Fibroblast of skin of back (primary cell): ENCODE measurements at regions not wholly inside any gene's neighbourhood (a gene's known extent, or its start where the extent isn't known, plus 50 kb on each side); places are given as distances from the start of the nearest gene placed in this dataset.
A peak's percentile ranks its signal among the peaks of the same experiment; 100 is the strongest.

Experiments
- DNase-seq: peaks from one replicate; pipeline ENCODE4 v3.0.0-alpha.2; 2013

DNA sequence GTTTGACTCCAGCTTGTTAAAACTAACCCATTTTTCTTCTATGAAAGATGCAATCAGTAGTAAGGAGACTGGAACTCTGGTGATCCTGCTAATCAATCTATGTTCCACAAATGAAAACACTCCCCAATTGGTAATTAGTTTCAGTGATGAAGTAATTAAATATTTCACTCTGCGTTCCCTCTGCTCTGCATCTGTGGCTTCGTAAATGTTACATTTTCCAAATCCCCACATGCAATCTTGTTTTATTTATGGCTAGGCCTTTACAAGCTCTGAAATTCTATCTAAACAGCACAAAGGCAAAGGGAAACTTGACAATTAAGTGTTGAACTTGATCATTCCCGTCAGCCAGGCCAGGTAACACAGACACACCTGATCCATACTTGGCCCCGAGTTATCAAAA is 231.4 kb upstream of the OSR1 start:
- DNase-seq: no peak

DNA sequence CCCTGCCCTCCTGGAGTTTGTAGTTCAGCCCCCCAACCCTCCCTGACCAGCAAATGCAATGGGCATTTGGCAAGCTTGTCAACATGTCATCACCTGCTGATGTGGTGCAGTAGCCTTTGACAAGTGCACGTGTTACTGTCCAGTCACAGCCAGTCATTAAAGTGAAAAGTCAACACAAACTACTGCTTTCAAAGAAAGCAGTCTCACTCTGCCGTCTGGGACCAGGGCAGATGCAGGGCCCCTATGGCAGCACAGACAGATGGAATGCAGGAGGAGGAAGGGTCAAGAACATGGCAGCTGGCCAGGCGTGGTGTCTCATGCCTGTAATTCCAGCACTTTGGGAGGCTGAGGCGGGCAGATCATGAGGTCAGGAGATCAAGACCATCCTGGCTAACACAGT is 222.4 kb upstream of the OSR1 start:
- DNase-seq: peak; percentile 27

DNA sequence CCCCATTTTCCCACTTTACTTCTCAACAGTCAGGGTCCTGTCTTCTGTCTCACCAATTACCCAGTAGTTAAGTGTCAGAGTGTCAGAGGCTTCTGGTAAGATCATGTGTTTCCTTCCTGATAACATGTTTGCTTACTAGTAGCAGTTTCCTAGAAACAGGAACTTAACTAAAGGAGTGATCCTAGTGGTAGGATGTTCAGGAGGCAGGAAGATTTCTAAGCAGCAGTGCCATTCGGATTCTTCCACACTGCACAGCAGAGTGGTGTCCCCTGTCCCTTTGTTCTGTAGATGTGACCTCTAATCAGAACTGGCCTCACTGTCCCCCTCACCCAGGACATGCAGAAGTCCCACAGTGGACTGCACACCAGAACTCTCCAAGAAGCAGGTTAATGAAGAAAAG is 221.8 kb upstream of the OSR1 start:
- no peak for DNase-seq

DNA sequence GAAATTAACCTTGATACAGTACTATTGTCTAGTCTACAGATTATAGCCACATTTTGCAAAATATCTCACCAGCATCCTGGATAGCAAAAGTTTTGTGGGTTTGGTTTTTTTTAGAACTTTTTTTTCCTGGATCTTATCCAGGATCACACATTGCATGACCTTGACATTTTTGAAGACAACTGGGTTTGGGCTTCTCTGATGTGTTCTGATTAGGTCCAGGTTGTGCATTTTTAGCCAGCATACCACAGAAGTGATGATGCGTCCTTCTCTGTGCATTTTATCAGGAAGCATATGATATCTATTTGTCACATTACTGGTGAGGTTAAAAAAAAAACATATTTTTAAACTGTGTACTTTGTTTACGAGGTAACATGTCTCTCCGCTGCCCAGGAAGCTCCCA is 221.0 kb upstream of the OSR1 start:
- no peak for DNase-seq

DNA sequence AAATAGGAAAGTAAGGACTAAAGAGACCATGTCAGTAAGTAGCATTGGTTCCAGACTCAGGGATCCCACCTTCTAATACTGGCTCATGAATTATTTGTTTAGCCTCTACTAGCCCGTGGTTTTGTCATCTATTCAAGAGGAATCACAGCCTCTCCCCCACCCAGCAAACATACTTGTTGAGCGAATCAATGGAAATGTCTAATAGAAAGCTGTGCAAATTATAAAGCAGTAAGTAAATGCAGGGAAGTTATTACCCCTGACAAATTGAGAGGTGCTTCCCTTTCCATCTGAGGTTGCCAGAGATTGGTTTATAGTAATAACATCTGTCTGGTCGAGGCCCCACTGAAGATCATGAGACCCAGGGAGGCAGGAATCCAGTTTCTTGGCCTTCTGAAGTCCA is 219.3 kb upstream of the OSR1 start:
- peak; percentile 59 for DNase-seq

DNA sequence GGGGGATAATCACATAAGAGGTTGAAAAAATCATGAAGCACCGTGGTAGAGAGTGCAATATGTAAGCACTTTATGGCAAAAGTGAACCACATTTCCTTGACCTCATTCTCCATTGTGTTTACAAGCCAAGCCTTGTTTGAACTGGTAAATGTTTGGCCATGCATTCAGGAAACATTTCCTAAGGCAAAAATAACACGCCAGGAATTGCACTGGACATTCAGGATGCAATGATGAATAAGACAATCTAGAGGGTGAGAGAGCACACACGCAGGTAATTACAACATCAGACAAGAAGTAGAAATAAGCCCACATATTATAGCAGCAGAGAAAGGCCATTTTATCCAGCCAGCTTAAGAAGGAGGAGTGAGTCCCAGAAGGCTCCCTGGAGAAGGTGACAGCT is 218.0 kb upstream of the OSR1 start:
- no peak for DNase-seq

DNA sequence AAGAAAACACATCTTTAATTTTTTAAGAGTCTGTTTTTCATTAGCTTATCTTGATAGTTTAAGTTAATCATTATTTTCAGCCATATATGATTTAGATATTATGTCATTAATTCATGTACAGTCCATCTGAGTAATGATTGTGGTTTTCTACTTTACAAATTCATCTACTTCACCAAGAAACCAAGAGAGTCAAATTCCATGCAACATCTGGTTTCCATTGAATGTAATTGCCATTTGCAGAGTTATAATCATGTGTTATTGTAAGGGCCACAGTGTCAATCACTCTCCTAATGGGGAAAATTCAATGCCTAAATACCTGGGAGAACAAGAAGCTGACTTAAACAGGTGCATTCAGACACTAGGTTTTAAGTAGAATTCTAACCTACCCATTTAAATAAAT is 217.2 kb upstream of the OSR1 start:
- peak; percentile 47 for DNase-seq

DNA sequence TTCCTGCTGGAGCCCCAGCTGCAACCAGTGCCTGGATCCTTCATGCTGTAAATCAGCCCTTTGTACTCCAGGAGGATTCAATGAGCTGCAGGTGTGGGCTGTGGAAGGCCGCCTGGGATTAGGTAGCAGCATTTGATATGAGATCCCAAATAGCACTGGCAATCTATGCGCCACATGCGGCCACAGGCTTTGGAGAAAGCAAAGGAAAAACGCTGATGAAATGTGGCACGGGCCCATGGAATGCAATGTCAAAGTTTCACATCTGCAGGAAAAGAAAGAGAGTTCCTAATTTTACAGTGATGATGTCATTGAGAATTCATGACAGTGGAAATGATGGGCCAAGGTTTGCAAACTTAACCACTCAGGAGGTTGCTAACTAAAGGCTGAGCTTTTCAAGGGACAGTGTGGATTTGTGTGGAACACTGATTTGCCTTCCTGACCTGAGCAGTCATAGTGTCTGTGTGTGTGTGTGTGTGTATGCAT is 216.4 kb upstream of the OSR1 start:
- DNase-seq: peak; percentile 77

DNA sequence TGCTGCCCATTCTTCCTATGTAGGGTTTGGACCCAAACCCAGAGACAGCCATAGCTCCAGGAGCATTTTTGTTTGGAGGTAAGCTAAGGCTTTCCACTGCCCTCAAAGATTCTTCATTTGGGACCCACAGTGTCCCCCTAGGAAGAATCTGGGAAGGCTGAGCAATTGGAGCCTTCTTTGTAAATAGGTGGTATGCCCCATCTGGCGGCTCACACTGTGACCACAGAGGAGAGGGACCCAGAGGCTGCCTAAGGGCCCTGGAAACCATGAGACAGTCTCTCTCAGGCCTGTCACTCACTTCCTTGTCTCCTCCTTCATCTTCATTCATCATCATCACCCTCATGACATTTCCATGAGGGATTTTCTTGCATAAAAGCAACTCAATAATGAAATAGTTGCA is 215.4 kb upstream of the OSR1 start:
- DNase-seq: no peak

DNA sequence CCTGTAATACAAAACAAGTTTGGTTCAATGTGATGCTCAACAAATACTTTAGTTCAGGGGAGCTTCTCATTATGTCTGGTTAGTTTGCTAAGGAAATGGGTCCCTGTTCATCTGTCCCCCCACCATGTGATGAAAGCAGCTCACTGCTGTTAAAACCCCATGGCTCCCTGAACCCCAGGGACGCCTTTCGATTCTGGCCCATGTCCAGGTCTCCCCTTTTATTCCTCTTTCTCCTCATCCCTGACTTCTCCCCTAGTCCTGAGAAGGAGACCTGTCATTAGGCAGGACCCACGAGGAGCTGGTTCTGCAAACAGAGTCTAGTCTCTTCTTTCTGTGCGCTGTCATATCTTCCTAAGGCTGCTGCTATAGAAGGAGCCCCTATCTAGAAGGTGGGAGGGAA is 213.3 kb upstream of the OSR1 start:
- no peak for DNase-seq

DNA sequence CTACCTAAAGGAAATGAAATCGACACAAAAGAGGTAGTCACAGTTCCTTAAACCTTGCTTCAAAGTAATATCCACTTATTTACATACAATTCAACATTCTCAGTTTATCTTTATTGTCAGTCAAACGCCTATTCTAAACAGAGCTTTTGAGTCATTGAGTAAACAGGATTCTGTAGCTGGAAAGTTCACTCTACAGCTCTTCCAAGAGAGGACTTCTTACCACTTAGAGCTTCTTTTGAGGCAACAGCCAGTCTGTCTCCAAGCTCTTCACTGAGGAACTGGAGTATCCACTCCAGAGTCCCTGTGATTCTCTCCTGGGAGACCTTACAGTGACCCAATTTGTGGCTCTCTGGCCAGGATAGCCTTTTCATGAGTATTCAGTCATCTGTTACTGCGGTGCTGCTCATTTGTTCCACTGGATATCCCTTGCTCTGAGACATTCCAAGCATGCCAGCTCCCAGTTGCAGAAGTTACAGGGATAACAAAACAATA is 210.9 kb upstream of the OSR1 start:
- no peak for DNase-seq

DNA sequence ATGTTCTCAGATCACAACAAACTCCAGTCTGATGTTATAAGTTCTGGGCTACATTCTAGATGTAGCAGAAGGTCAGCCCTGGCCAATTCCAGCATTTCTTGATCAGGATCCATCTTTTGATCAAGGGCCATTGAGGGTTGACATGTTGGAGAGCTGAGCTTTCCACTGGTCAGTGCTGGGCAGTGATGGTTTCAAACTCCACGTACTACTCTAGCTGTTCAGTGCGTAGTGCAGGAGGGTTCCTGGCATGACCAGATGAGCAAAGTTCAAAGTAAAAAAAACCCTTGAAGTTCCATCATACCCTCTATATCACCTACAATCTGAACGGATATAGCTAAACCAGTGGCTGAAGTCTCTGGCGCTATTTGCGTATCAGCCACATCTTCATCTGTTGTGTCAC is 210.4 kb upstream of the OSR1 start:
- DNase-seq: no peak

DNA sequence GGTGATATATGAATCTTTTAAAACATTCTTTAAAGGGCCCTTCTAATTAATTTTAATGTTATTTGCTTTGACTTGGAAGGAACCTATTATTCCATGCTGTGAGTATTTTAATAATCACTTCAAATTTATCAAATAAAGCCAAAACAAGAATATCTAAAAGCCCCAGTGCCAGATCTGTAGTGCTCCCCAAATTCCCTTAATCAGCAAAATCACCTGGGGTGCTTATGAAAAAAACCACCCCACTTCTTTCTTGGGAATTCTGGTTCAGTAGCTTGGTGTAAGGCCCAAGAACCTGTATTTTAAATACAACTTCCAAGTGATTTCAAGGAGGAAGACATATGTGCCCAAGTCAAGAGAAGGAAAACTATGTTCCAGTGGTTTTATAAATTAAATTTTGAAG is 202.4 kb upstream of the OSR1 start:
- DNase-seq: no peak

DNA sequence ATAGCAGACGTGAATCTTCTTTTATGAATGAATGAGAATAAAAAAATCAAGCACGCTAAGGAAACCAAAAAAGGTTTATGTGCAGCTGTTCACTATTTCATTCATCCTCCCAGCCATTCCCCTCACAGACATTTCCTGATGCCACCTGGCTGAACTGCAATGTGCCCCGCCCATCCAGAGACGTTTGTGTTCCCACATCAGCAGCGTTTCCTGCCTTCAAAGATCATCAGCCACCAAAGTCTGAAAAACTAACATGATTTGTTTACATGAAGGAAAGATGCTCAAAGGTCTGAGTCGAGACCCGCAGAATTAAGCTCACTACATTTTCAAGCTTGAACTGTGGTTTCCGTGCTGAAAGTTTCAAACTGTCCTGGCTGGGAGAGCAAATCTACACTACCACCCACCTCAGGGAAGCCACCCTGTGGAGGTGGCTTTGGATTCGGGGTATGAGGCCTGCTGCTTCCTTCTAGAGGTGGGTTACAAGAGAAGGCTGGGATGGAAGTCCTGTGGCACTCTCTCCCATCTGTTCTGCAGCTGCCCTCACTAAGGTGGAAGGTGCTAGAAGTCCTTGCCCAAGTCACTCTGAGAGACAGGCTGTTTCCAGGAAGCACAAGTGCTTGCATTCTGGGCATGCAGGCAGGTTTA is 201.3 kb upstream of the OSR1 start:
- DNase-seq: no peak

DNA sequence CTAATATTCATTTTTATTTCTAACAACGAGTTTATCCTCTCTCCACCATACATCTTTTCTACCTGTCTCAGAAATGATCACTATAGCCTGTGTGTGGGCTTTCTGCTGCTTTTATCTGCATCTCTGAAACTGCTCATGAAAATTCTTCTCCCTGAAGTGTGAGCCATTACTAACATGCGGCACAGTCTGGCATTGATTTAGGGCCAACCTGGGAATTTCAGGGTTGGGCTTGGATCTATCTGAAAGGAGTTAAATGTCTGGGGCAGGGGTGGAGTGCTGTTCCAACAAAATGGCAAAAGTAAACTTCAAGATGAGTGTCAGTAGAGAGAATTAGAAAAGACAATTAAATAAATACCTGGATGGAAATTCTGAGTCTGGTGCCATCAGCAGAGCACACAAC is 198.2 kb upstream of the OSR1 start:
- DNase-seq: no peak

DNA sequence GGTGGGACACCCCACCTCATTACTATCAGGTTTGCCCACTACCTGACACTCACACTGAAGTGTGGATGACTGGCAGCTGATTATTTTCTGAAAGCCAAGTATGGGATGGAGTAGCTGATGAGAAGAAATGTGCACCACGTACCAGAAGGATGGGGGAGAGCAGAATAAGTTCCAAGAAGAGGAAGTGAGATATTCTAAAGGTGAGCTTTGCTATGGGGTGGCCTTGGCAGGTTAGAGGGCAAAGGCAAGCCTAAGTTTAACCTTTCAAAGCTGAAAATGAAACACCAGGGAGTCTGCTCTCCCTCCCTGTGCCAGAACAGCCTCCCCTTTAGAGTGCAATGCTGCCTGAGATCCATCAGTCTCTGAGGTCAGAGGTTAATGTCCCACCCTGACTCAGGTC is 196.1 kb upstream of the OSR1 start:
- DNase-seq: no peak

DNA sequence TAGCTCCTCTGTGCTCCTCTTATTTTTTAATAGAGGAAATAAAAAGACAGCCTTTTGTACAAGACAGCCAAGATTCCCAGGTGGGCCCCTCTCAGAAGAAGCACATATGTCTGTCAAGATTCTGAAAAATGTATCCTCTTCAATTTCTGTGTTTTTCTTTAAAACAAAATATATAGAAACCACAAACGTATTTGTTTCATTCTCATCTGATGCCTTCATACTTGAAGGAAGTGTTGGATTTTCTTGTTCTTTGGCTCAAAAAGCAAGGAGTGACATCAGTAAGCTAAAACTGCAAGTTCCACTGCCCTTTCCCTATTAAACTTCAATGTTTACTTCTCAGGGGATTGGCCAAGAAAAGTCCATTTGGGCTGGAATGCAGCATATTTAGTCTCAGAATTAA is 193.8 kb upstream of the OSR1 start:
- DNase-seq: no peak

DNA sequence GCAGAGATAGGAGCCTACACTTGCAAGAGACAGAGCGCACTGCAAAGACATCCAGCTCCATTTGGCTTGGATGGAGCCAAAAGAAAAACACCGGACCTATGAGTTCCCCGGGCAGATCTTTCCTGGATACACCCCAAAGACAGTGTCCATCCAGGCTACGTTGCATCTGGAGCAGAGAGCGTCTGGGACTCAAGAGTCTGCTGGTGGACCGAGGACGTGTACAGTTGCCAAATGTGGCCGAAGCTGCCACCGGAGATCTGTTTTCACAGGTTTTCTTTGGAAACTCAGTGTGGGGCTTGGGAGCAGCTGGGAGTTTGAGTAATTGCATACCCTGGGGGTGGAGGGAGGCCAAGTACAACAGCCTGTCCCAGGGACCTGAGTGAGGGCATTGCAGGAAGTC is 192.3 kb upstream of the OSR1 start:
- DNase-seq: no peak

DNA sequence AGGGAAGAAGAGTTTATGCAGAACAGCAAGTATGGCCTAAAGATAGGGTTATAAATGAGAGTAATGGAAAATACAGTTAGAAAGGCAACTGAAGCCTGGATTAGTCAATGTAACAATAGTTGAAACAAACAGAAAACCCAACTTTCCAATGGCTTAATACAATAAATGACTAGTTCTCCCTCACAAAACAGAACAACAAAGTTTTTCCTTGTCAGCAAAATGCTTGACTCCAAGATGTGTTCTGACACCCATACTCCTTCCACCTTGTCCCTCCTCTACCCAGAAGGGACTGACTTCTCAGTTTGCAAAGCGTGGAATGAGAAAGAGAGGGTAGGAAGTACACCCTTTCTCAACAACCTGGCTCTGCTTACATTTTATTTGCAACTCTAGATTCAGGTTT is 191.4 kb upstream of the OSR1 start:
- no peak for DNase-seq

DNA sequence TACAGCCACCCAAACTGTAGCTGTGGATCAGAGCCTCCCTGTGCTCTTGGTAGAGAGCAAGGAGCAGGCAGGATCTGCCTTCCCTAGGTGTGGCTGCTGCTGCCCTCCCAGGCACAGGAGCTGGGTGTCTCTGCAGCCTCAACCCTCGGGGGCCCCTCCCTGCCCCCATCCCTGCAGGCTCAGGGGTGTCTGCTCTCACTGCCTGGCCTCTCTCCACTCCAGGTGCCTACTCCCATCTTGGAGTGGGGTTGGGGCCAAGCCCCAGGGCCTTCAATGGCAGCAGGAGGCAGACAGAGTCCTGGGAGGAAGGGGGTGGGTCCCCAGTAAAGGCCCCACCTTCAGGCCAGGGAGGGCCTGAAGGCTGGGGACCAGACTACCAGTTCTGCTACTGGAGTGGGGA is 189.7 kb upstream of the OSR1 start:
- DNase-seq: no peak

DNA sequence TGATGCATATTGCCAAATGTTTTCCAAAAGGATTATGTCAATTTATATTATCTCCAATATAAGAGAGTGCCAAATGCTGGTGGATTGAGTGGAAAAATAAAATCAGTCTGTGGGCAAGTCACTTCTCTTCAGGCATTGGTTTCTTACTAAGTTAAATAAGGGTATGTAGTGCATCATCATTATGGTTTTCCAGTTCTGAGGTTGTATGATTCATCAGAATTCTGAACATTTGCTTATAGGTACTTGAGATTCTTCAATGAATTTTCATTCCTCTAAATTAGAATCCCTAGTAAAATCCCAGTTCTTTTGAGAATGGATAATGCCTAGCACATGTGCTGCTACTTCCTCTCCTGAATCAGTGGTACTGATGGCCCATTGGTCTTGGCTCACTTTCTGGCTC is 188.9 kb upstream of the OSR1 start:
- DNase-seq: no peak

DNA sequence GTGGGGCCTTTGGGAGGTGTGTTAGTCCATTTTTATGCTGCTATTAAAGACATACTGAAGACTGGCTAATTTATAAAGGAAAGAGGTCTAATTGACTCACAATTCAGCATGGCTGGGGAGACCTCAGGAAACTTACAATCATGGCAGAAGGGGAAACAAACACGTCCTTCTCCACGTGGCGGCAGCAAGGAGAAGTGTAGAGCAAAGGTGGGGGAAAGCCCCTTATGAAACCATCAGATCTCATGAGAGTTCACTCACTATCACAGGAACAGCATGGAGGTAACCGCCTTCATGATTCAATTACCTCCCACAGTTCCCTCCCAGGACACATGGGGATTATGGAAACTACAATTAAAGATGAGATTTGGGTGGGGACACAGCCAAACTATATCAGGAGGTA is 187.1 kb upstream of the OSR1 start:
- no peak for DNase-seq

DNA sequence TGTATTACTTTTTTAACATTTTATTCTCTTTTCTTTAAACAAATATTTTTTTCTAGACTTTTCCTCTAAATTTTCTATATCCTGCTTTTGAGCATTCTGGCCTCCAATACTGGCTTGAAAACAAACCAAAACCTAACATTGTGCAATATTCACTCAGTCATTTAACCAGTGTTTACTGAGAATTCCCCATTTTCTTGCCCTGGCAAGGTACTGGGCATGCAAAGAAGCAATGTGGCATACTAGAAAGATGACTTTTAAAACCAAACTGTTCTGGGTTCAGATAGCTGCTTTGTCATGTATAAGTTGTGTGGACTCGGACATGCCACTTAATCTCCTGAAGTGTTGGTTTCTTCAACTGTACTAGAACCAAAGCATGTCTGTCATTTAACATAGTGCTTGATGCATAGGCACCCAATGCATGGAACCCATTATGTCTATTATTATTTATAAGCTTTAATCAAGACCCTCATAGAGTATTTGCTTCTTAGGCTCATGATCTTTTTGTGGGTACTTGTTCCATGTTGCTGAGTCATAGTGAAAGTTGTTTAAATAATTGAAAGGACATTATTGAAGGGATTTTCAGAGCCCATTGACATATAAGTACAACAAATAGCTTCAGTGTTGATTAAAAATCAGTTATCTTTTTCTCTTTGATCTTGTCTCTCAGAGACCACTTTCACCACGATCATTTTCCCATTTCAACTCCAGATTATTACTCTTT is 185.4 kb upstream of the OSR1 start:
- DNase-seq: no peak

DNA sequence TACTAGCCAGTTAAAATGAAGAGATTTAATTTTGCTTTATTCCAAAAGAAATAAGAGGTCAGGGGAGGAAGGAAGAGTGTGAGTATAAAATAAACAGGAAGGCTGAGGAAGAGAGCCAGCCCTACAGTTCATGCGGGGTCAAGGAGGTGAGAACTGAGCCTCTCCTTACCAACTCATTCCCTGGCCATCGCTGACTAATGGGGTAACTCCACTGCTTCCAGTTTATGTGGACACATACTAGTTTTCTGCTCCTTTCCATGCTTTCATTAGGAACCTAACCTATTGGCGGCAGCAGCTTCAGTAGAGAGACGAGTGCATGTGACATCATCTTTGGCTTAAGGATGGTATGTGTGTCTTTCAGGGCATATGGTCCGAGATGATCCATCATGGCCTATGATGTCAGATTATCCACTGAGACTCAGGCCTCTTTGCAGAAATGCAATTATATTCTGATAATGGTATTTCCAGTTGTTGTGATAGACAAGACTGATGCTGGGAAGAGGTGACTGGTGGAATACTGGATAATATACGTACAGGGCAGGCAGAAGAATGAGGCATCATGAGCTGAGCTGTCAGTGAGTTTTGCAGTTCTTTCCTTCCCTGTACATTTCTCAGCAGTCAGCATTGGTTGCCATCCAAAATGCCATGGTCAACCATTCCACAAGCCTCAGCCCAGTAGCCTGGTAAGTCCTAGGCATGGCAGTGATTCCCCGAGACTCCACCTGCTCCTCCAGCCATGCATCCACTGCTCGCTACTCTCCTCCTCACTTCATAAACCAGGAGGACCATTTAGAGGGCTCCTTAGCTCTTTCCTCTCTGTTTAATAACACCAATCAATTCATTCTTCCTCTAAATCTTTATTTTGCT is 184.6 kb upstream of the OSR1 start:
- DNase-seq: no peak
